T-helper 1 cell treated with Interleukin-12 subunit alpha and Interleukin-12 subunit beta and Interleukin-4 antibody, amounts not matched to agents 30 μg/mL and 1 μg/mL, for 36 hours (primary cell): ENCODE measurements at regions not wholly inside any gene's neighbourhood (a gene's known extent, or its start where the extent isn't known, plus 50 kb on each side); places are given as distances from the start of the nearest gene placed in this dataset.
"Not testable (repeated sequence)": the region's sequence is repeated elsewhere in the genome, so short reads cannot be mapped to it uniquely, and the experiment has no call there.

Experiments
- H3K27ac Mint-ChIP-seq: one replicate; pipeline ENCODE4 v1.8.0; 2021; ENCODE audit warnings: mild to moderate bottlenecking, mixed read lengths
- H3K27me3 Mint-ChIP-seq: one replicate; pipeline ENCODE4 v1.8.0; 2021; ENCODE audit warnings: low read depth, mixed read lengths
- H3K36me3 Mint-ChIP-seq: one replicate; pipeline ENCODE4 v1.8.0; 2021; ENCODE audit warnings: low read depth, mixed read lengths
- H3K4me1 Mint-ChIP-seq: one replicate; pipeline ENCODE4 v1.8.0; 2021; ENCODE audit warnings: low read depth, mixed read lengths
- H3K4me3 Mint-ChIP-seq: one replicate; pipeline ENCODE4 v1.8.0; 2021; ENCODE audit warnings: mild to moderate bottlenecking, moderate library complexity, mixed read lengths
- H3K9me3 Mint-ChIP-seq: one replicate; pipeline ENCODE4 v1.8.0; 2021; ENCODE audit warnings: mixed read lengths

GRCh38 chr22:22787151-22787550, 100.5 kb upstream of the IGLL5 start:
- Mint-ChIP-seq H3K36me3 (no peaks in the 10 kb centered on the region), H3K27me3 (peaks cover 21% of the 10 kb centered on the region), H3K27ac (no peak overlapping the region), H3K4me3 (no peak overlapping the region), H3K9me3 (no peaks in the 10 kb centered on the region), H3K4me1 (peaks cover 4% of the 10 kb centered on the region)

DNA sequence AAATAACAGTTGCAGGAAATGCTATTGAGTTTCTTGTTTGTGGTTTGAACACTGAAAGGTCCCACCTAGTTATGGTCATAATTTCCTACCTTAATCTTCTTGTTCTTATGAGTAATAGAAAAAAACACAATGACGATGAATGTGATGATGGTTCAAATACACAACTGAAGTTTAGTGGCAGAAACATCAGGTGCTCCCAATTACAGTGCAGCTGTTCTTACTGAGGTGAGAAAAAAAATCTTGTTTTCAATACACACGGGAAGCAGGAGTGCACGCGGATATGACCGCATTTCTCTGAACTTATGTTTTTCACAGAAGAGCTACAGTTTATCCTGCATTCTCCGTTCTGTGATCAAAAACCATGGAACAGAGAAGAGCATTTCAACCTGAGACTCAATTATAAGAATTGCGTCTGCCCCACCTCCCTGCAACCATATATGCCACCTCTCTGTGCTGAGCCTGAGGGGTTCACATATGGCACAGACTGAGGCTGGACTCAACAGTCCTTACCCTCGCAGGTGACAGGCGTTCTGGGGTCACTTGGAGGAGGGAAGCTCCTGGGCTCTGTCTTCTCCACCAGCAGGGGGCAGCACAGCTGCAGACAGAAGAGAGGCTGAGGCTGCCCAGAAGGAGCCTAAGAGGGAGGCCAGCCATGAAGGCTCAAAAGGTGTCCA, 99.7 kb upstream of the IGLL5 start:
- Mint-ChIP-seq H3K27ac (no peak overlapping the region), H3K4me3 (no peak overlapping the region), H3K4me1 (peaks cover 4% of the 10 kb centered on the region)

GRCh38 chr22:22788460-22789037, 99.1 kb upstream of the IGLL5 start:
- Mint-ChIP-seq H3K4me1 (peaks cover 4% of the 10 kb centered on the region), H3K36me3 (no peaks in the 10 kb centered on the region), H3K4me3 (no peak overlapping the region), H3K9me3 (no peaks in the 10 kb centered on the region), H3K27me3 (peaks cover 14% of the 10 kb centered on the region), H3K27ac (no peak overlapping the region)

More for the DNA sequence above, 99.7 kb upstream of the IGLL5 start:
- Mint-ChIP-seq H3K9me3 (no peaks in the 10 kb centered on the region), H3K36me3 (no peaks in the 10 kb centered on the region), H3K27me3 (peaks cover 15% of the 10 kb centered on the region)

GRCh38 chr22:22789233-22789921, 98.2 kb upstream of the IGLL5 start:
- Mint-ChIP-seq H3K27ac (no peak overlapping the region), H3K4me3 (no peak overlapping the region), H3K4me1 (peaks cover 4% of the 10 kb centered on the region), H3K27me3 (peaks cover 8% of the 10 kb centered on the region), H3K36me3 (no peaks in the 10 kb centered on the region), H3K9me3 (no peaks in the 10 kb centered on the region)

- Mint-ChIP-seq H3K27me3 (peaks cover 2% of the 10 kb centered on the region), H3K27ac (no peak overlapping the region), H3K9me3 (no peaks in the 10 kb centered on the region), H3K4me1 (peaks cover 4% of the 10 kb centered on the region), H3K4me3 (no peak overlapping the region), H3K36me3 (no peaks in the 10 kb centered on the region)
Observed at GRCh38 chr22:22789922-22790845, 97.4 kb upstream of the IGLL5 start.

DNA sequence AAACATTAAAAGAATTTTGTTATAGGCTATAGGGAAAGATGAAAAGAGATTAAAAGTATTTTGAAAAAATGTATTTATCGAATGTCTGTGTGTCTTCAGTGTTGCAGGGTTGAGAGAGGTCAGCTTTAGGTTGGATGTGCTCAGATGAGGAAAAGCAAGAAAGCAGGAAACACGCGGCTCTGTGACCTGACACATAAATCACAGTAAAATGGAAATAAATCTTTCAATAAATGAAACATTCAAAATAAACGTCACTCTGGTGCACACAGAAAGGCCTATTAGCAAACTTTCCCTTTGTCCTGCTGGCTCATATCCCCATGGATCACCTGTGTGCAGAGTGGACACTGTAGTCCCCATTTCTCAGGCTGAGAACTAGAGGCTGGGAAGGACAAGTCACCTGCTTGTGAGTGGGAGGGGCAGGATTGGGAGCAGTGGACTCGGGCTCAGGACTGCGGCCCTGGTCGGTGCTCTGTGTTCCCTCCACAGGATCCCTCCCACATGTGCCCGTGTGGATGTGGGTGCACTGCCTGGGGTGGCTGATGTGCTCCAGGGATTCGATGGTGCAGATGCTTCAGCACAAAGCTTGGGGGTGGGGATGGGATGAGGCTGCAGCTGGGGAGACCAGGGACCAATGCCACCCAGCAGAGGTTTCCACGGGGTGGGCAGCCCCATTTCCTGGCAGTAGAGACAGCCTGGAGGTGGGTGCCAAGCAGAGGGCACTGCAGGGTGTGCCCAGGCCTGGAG, 96.0 kb upstream of the IGLL5 start:
- H3K4me1 Mint-ChIP-seq, result peaks cover 4% of the 10 kb centered on the region
- H3K9me3 Mint-ChIP-seq, result no peaks in the 10 kb centered on the region
- no peaks in the 10 kb centered on the region for H3K27me3 Mint-ChIP-seq
- H3K36me3 Mint-ChIP-seq, result no peaks in the 10 kb centered on the region
- no peak overlapping the region for H3K27ac Mint-ChIP-seq
- no peak overlapping the region for H3K4me3 Mint-ChIP-seq

DNA sequence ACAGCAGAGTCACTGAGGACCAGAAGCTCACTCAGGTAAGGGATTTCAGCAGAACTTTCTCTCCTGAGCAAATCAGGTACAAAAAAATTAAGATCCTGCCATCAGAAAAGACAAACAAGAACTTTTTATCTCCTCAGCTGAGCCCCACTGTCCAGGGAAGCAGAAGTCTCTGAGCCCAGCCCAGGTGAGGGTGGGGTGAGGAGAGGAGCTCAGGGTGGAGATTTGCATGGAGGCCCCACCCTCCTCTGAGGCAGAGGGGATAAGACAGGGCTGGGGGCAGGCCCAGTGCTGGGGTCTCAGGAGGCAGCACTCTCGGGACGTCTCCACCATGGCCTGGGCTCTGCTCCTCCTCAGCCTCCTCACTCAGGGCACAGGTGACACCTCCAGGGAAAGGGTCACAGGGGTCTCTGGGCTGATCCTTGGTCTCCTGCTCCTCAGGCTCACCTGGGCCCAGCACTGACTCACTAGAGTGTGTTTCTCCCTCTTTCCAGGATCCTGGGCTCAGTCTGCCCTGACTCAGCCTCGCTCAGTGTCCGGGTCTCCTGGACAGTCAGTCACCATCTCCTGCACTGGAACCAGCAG, 95.3 kb upstream of the IGLL5 start:
- not testable (repeated sequence) for H3K4me3 Mint-ChIP-seq, H3K9me3 Mint-ChIP-seq, H3K27me3 Mint-ChIP-seq, H3K36me3 Mint-ChIP-seq, H3K27ac Mint-ChIP-seq, H3K4me1 Mint-ChIP-seq

GRCh38 chr22:22795639-22796038, 92.0 kb upstream of the IGLL5 start:
- H3K4me1 Mint-ChIP-seq, H3K36me3 Mint-ChIP-seq, H3K4me3 Mint-ChIP-seq, H3K27ac Mint-ChIP-seq, H3K9me3 Mint-ChIP-seq: not testable (repeated sequence)
- peaks cover 24% of the 10 kb centered on the region for H3K27me3 Mint-ChIP-seq

DNA sequence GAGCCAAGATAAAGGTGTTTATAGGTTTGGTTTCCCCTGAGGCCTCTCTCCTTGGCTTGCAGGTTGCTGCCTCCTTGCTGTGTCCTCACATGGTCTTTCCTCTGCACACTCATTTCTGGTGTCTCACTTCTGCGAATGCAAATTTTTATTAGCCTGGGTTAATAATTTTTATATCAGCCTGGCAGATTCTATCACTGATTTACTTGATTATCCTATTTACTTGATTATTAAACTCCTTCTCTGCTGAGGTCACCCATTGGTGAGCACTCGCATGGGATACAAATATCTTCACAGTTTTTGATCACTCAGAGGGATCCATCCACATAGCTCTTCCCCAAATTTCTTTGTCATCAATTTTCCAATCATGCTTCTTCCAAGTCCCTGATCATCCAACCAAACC, 90.9 kb upstream of the IGLL5 start:
- Mint-ChIP-seq H3K9me3 (no peaks in the 10 kb centered on the region), H3K27me3 (peaks cover 24% of the 10 kb centered on the region), H3K4me3 (no peak overlapping the region), H3K27ac (no peak overlapping the region), H3K36me3 (no peaks in the 10 kb centered on the region), H3K4me1 (no peaks in the 10 kb centered on the region)

DNA sequence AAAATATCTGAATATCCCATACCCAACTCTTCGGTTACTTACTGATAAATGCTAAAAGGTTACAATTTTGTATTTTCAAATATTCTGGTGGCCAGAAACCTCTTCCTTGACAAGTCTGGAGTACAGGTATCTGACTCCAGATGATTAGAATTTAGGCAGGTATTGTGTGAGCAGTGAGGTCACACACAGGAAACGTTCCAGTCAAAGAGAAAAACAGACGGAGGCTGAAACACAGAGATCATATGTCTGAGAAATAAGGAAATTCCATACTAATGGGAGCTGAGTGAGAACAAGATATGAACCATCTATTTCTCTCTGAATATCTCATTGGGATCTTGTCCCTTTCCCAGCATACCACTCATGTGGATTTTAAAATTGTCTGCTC, 89.4 kb upstream of the IGLL5 start:
- no peaks in the 10 kb centered on the region for H3K36me3 Mint-ChIP-seq
- no peak overlapping the region for H3K27ac Mint-ChIP-seq
- H3K4me3 Mint-ChIP-seq, result no peak overlapping the region
- peaks cover 27% of the 10 kb centered on the region for H3K27me3 Mint-ChIP-seq
- no peaks in the 10 kb centered on the region for H3K9me3 Mint-ChIP-seq
- peaks cover 2% of the 10 kb centered on the region for H3K4me1 Mint-ChIP-seq

GRCh38 chr22:22798716-22799115, 88.9 kb upstream of the IGLL5 start:
- H3K36me3 Mint-ChIP-seq, result no peaks in the 10 kb centered on the region
- H3K27ac Mint-ChIP-seq, result no peak overlapping the region
- peaks cover 27% of the 10 kb centered on the region for H3K27me3 Mint-ChIP-seq
- peaks cover 2% of the 10 kb centered on the region for H3K4me1 Mint-ChIP-seq
- H3K4me3 Mint-ChIP-seq, result no peak overlapping the region
- no peaks in the 10 kb centered on the region for H3K9me3 Mint-ChIP-seq

DNA sequence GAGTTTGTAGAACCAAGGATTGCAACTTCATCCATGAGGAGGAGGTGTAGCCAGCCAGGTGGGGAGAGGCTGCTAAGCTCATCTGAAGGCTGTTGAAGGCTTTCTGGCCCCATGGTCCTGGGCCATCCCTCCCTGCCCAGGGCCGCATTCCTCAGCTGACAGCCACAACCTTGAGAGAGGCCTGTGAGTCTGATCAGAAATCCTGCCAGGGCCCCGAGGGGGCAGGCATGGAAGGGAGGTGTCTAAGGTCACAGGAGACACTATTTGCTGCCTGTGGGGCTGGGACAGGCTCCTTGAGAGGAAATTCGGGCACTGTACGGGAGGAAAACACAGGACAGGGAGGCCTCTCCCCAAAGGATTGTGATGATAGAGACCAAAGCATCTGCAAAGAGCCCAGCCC, 88.1 kb upstream of the IGLL5 start:
- Mint-ChIP-seq H3K36me3 (no peaks in the 10 kb centered on the region), H3K27ac (no peak overlapping the region), H3K4me3 (no peak overlapping the region), H3K4me1 (peaks cover 2% of the 10 kb centered on the region), H3K27me3 (peaks cover 30% of the 10 kb centered on the region), H3K9me3 (no peaks in the 10 kb centered on the region)

DNA sequence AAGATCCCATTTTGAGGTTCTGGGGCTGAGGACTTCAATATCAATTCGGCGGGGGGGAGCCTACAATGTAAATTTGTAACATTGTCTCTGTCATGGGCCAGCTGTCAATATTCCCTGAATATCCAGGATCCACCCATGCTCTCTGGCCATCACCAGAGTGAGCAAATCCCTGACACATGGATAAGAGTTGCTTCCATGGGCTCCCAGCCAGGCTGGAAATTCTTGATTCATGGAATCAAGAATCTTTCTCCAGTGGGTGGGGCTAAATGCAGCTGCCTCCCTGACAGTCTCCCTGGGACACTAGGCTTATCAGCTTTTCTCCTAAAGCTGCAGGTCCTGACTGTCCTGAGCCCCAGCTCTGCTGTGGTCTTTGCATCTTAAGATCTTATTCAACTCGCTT, 86.9 kb upstream of the IGLL5 start:
- peaks cover 32% of the 10 kb centered on the region for H3K27me3 Mint-ChIP-seq
- no peak overlapping the region for H3K4me3 Mint-ChIP-seq
- peaks cover 4% of the 10 kb centered on the region for H3K4me1 Mint-ChIP-seq
- H3K27ac Mint-ChIP-seq, result no peak overlapping the region
- H3K36me3 Mint-ChIP-seq, result no peaks in the 10 kb centered on the region
- no peaks in the 10 kb centered on the region for H3K9me3 Mint-ChIP-seq
